Hepatocyte (in vitro differentiated cells): ENCODE measurements at regions not wholly inside any gene's neighbourhood (a gene's known extent, or its start where the extent isn't known, plus 50 kb on each side); places are given as distances from the start of the nearest gene placed in this dataset.

ENCODE experiments used
- EZH2 ChIP-seq: fragments of 200-600 bp; sonication (generic); IDR thresholded peaks from 2 replicates; pipeline ENCODE4 v1.6.1; 2016; ENCODE audit warnings: antibody characterized with exemption, mild to moderate bottlenecking, borderline replicate concordance
- EZH2phosphoT487 ChIP-seq: fragments of 200-600 bp; sonication (generic); IDR thresholded peaks from one replicate; pipeline ENCODE4 v1.6.1; 2018; ENCODE audit warnings: antibody characterized with exemption, mild to moderate bottlenecking, low read depth, moderate library complexity; ENCODE audit not compliant: unreplicated experiment, severe bottlenecking
- TF ChIP-seq, protein P1 (sequence below): fragments of 200-600 bp; sonication (generic); IDR thresholded peaks from 2 replicates; pipeline ENCODE4 v1.5.1; 2016; ENCODE audit warnings: antibody characterized with exemption, mild to moderate bottlenecking; ENCODE audit not compliant: poor library complexity

DNA sequence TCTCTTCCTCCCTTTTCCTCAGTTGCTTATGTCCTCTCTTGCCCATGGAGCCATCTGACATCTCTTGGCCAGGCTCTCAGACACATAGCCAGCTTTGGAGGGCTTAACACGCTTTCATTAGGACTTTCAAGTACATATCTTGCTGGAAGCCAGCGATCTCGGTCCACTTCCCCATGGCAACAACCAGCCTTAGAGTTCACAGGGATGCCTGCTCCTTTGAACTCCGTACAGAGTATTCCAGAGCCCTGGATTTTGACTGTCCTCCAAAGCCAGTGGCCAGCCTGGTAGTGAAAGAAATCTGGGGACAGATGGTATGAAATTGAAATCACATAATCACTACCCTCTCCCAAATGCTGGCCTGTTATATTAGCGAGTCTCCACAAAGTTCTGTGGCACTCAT lies 370.5 kb upstream of the NPVF start:
- TF ChIP-seq EZH2phosphoT487, result no peak
- TF ChIP-seq, protein P1, sequence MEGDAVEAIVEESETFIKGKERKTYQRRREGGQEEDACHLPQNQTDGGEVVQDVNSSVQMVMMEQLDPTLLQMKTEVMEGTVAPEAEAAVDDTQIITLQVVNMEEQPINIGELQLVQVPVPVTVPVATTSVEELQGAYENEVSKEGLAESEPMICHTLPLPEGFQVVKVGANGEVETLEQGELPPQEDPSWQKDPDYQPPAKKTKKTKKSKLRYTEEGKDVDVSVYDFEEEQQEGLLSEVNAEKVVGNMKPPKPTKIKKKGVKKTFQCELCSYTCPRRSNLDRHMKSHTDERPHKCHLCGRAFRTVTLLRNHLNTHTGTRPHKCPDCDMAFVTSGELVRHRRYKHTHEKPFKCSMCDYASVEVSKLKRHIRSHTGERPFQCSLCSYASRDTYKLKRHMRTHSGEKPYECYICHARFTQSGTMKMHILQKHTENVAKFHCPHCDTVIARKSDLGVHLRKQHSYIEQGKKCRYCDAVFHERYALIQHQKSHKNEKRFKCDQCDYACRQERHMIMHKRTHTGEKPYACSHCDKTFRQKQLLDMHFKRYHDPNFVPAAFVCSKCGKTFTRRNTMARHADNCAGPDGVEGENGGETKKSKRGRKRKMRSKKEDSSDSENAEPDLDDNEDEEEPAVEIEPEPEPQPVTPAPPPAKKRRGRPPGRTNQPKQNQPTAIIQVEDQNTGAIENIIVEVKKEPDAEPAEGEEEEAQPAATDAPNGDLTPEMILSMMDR, result no peak
- no peak for TF ChIP-seq EZH2
